Neural cell (in vitro differentiated cells): ENCODE measurements at regions not wholly inside any gene's neighbourhood (a gene's known extent, or its start where the extent isn't known, plus 50 kb on each side); places are given as distances from the start of the nearest gene placed in this dataset.

Experiments used
- EZH2 ChIP-seq: fragments of 200-600, 300-800 bp; shearing (Covaris generic), sonication (generic); IDR thresholded peaks from 2 replicates; pipeline ENCODE4 v1.6.1; 2014; ENCODE audit warnings: antibody characterized with exemption, low read length, borderline replicate concordance, mild to moderate bottlenecking; ENCODE audit not compliant: insufficient read depth, poor library complexity, severe bottlenecking
- SMC3 ChIP-seq: fragments of 450-650 bp; conservative IDR thresholded peaks from 2 replicates; pipeline ENCODE4 v1.6.1; 2014; ENCODE audit warnings: antibody characterized with exemption, mild to moderate bottlenecking, moderate library complexity; ENCODE audit not compliant: poor library complexity
- TF ChIP-seq, protein P1 (sequence below): fragments of 450-650 bp; IDR thresholded peaks from 2 replicates; pipeline ENCODE4 v1.5.1; 2014; ENCODE audit warnings: antibody characterized with exemption, mild to moderate bottlenecking, moderate library complexity; ENCODE audit not compliant: poor library complexity, severe bottlenecking

DNA sequence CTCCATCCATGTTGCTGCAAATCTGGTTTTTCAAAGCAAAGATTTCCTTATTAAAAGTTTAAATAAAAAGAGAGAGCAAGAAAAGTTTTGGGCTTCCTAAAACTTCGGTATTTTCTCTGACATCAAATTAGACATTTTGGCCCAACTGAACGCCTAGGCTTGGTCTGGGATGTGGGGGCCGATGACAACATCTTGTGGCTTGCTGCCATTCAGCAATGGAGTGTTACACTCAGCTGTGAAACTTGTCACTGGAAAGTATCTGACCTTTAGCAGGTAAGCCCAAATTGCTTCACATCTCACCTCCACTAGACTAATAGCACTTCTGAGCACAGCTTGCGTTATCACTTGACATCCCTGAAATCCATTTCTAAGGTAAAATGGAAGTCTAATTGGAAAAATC is 320.6 kb downstream of the GATA3 start:
- TF ChIP-seq, protein P1, sequence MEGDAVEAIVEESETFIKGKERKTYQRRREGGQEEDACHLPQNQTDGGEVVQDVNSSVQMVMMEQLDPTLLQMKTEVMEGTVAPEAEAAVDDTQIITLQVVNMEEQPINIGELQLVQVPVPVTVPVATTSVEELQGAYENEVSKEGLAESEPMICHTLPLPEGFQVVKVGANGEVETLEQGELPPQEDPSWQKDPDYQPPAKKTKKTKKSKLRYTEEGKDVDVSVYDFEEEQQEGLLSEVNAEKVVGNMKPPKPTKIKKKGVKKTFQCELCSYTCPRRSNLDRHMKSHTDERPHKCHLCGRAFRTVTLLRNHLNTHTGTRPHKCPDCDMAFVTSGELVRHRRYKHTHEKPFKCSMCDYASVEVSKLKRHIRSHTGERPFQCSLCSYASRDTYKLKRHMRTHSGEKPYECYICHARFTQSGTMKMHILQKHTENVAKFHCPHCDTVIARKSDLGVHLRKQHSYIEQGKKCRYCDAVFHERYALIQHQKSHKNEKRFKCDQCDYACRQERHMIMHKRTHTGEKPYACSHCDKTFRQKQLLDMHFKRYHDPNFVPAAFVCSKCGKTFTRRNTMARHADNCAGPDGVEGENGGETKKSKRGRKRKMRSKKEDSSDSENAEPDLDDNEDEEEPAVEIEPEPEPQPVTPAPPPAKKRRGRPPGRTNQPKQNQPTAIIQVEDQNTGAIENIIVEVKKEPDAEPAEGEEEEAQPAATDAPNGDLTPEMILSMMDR = no peak
- TF ChIP-seq SMC3 (no peak), EZH2 (no peak)
